Neuronal stem cell (in vitro differentiated cells): ENCODE measurements at regions not wholly inside any gene's neighbourhood (a gene's known extent, or its start where the extent isn't known, plus 50 kb on each side); places are given as distances from the start of the nearest gene placed in this dataset.
A peak's percentile ranks its signal among the peaks of the same experiment; 100 is the strongest.
"Not testable (repeated sequence)": the region's sequence is repeated elsewhere in the genome, so short reads cannot be mapped to it uniquely, and the experiment has no call there.

Source experiments
- DNase-seq: peaks from one replicate; pipeline ENCODE4 v3.0.0-alpha.2; 2013; ENCODE audit warnings: low spot score
- H2AFZ ChIP-seq: one replicate; pipeline ENCODE4 v1.6.1; 2013; ENCODE audit warnings: mild to moderate bottlenecking, low read length, inconsistent platforms
- H2AK5ac ChIP-seq: 2 replicates; pipeline ENCODE4 v1.6.1; 2013; ENCODE audit warnings: low read depth, mild to moderate bottlenecking, inconsistent platforms, low read length, moderate library complexity, mixed read lengths
- H2BK120ac ChIP-seq: 2 replicates; pipeline ENCODE4 v1.6.1; 2013; ENCODE audit warnings: low read depth, mild to moderate bottlenecking, inconsistent platforms, low read length, moderate library complexity, mixed read lengths
- H2BK12ac ChIP-seq: one replicate; pipeline ENCODE4 v1.6.1; 2013; ENCODE audit warnings: low read length, inconsistent platforms
- H2BK15ac ChIP-seq: 2 replicates; pipeline ENCODE4 v1.6.1; 2013; ENCODE audit warnings: mild to moderate bottlenecking, low read length, inconsistent platforms, mixed read lengths
- H2BK5ac ChIP-seq: one replicate; pipeline ENCODE4 v1.6.1; 2013; ENCODE audit warnings: inconsistent platforms, mild to moderate bottlenecking, low read length, moderate library complexity
- H3K14ac ChIP-seq: one replicate; pipeline ENCODE4 v1.6.1; 2013; ENCODE audit warnings: low read length, inconsistent platforms
- H3K18ac ChIP-seq: 2 replicates; pipeline ENCODE4 v1.6.1; 2013; ENCODE audit warnings: low read length, inconsistent platforms
- H3K23ac ChIP-seq: 2 replicates; pipeline ENCODE4 v1.6.1; 2013; ENCODE audit warnings: low read depth, mild to moderate bottlenecking, mixed read lengths, low read length, inconsistent platforms; ENCODE audit not compliant: poor library complexity
- H3K27ac ChIP-seq: replicated peaks from 3 replicates; pipeline ENCODE4 v1.5.1; 2013; ENCODE audit warnings: low read length, inconsistent platforms
- H3K27me3 ChIP-seq, 3 experiments: 2 replicates each; pipeline ENCODE4 v1.6.1; 2013; ENCODE audit warnings: low read length in 3 of 3, mild to moderate bottlenecking in 2 of 3, inconsistent platforms in 1 of 3, low read depth in 1 of 3, mixed read lengths in 1 of 3, moderate library complexity in 1 of 3; ENCODE audit not compliant: control insufficient read depth in 3 of 3, insufficient read depth in 3 of 3
- H3K36me3 ChIP-seq, 2 donors: replicated peaks in 1 of 2; 2 replicates each; pipeline ENCODE4 v1.6.1; 2013; ENCODE audit warnings: low read length in 2 of 2; ENCODE audit not compliant: control insufficient read depth in 2 of 2, insufficient read depth in 2 of 2
- H3K4ac ChIP-seq: 2 replicates; pipeline ENCODE4 v1.6.1; 2013; ENCODE audit warnings: inconsistent platforms, mild to moderate bottlenecking, low read length, moderate library complexity
- H3K4me1 ChIP-seq, 2 donors: 1 replicate in 1 of 2; 2 replicates in 1 of 2; pipeline ENCODE4 v1.6.1; 2013; ENCODE audit warnings: low read length in 2 of 2, low read depth in 1 of 2; ENCODE audit not compliant: control insufficient read depth in 2 of 2, insufficient read depth in 1 of 2
- H3K4me2 ChIP-seq: one replicate; pipeline ENCODE4 v1.6.1; 2013; ENCODE audit warnings: mild to moderate bottlenecking, low read length, inconsistent platforms; ENCODE audit not compliant: insufficient read depth, poor library complexity, severe bottlenecking
- H3K4me3 ChIP-seq, 2 donors: 2 replicates each; pipeline ENCODE4 v1.5.1; 2013; ENCODE audit warnings: low read length in 2 of 2, mild to moderate bottlenecking in 2 of 2, inconsistent platforms in 1 of 2, moderate library complexity in 1 of 2
- H3K79me1 ChIP-seq: one replicate; pipeline ENCODE4 v1.6.1; 2013; ENCODE audit warnings: low read depth, mild to moderate bottlenecking, inconsistent platforms, low read length, moderate library complexity
- H3K9ac ChIP-seq: one replicate; pipeline ENCODE4 v1.6.1; 2013; ENCODE audit warnings: mild to moderate bottlenecking, low read depth, low read length, inconsistent platforms; ENCODE audit not compliant: poor library complexity
- H3K9me3 ChIP-seq, 2 donors: replicated peaks in 1 of 2; 2 replicates each; pipeline versions ENCODE3 to v1.6.1; 2013; ENCODE audit warnings: low read length in 2 of 2, mild to moderate bottlenecking in 2 of 2, inconsistent platforms in 1 of 2, low read depth in 1 of 2, mixed read lengths in 1 of 2, moderate library complexity in 1 of 2; ENCODE audit not compliant: control insufficient read depth in 2 of 2, insufficient read depth in 1 of 2
- H4K8ac ChIP-seq: one replicate; pipeline ENCODE4 v1.6.1; 2013; ENCODE audit warnings: low read depth, mild to moderate bottlenecking, inconsistent platforms, low read length, moderate library complexity
- H4K91ac ChIP-seq: one replicate; pipeline ENCODE4 v1.6.1; 2013; ENCODE audit warnings: low read length, low read depth, mild to moderate bottlenecking, inconsistent platforms; ENCODE audit not compliant: poor library complexity
- WGBS, 2 donors: extraction: QIAGEN DNeasy Blood & Tissue Kit; methylation state at CpG; one replicate each; pipeline ENCODE4 v1.1.7; 2013; ENCODE audit warnings: missing lambda C conversion rate in 2 of 2, mixed read lengths in 1 of 2; ENCODE audit not compliant: insufficient read length in 2 of 2, insufficient replicate concordance in 1 of 2; ENCODE audit errors: extremely low coverage in 2 of 2; 5-methylcytosine and 5-hydroxymethylcytosine counted together

- no peak overlapping the region for H2AK5ac ChIP-seq
- 100% methylated on average over 2 of the region's 2 CpGs; no CpG with 5 or more reads in 1 of the 2 donors for WGBS, 2 donors
- no peak overlapping the region for H2BK120ac ChIP-seq
- no peak overlapping the region for H2BK5ac ChIP-seq
- H2AFZ ChIP-seq: no peak overlapping the region
- DNase-seq: no peak
- no peak overlapping the region for H3K14ac ChIP-seq
- no peak overlapping the region for H3K23ac ChIP-seq
- H4K8ac ChIP-seq: no peak overlapping the region
- no peaks in the 10 kb centered on the region for H3K9me3 ChIP-seq
- H3K36me3 ChIP-seq: no peaks in the 10 kb centered on the region
- no peaks in the 10 kb centered on the region for H3K79me1 ChIP-seq
- H3K9ac ChIP-seq: no peak overlapping the region
- no peak overlapping the region for H3K4ac ChIP-seq
- no peak overlapping the region for H2BK12ac ChIP-seq
- H3K18ac ChIP-seq: no peak overlapping the region
- H3K4me1 ChIP-seq: no peaks in the 10 kb centered on the region
- no peak overlapping the region for H3K4me2 ChIP-seq
- peaks cover 0 to 5% (median 0%) of the 10 kb centered on the region in 3 experiments for H3K27me3 ChIP-seq
- no peak overlapping the region for H3K27ac ChIP-seq
- H2BK15ac ChIP-seq: no peak overlapping the region
- no peak overlapping the region for H4K91ac ChIP-seq
- no peak overlapping the region for H3K4me3 ChIP-seq
Measured at GRCh38 chr1:182157187-182157586, 95.7 kb upstream of the ZNF648 start.

GRCh38 chr1:182154425-182154824 lies 92.9 kb upstream of the ZNF648 start:
- not testable (repeated sequence) for H3K4me2 ChIP-seq, DNase-seq, H3K4me3 ChIP-seq, H3K18ac ChIP-seq, H2AFZ ChIP-seq, H2BK120ac ChIP-seq, H4K91ac ChIP-seq, H3K14ac ChIP-seq, H2AK5ac ChIP-seq, H4K8ac ChIP-seq, H2BK5ac ChIP-seq, H3K4ac ChIP-seq, H3K36me3 ChIP-seq, H3K23ac ChIP-seq, H2BK12ac ChIP-seq, H3K79me1 ChIP-seq, H3K27ac ChIP-seq, H2BK15ac ChIP-seq, H3K9ac ChIP-seq, H3K4me1 ChIP-seq, H3K9me3 ChIP-seq, H3K27me3 ChIP-seq
- WGBS, 2 donors: no CpG with 5 or more reads among the region's 1 CpG

GRCh38 chr1:182149411-182149965 lies 88.0 kb upstream of the ZNF648 start:
- Histone ChIP-seq H3K36me3 (no peaks in the 10 kb centered on the region), H3K27ac (no peak overlapping the region), H2BK120ac (no peak overlapping the region), H3K9ac (no peak overlapping the region), H3K14ac (no peak overlapping the region), H3K4ac (no peak overlapping the region), H2AFZ (peak overlapping the region; percentile 79), H2BK5ac (no peak overlapping the region), H3K23ac (no peak overlapping the region), H4K91ac (no peak overlapping the region), H3K27me3 (no peaks in the 10 kb centered on the region), H3K18ac (no peak overlapping the region), H3K4me1 (peaks cover 5 to 19% of the 10 kb centered on the region in 2 donors), H2BK12ac (no peak overlapping the region), H2BK15ac (no peak overlapping the region), H3K4me3 (no peak overlapping the region), H3K9me3 (no peaks in the 10 kb centered on the region), H3K79me1 (no peaks in the 10 kb centered on the region), H3K4me2 (no peak overlapping the region), H2AK5ac (no peak overlapping the region), H4K8ac (no peak overlapping the region)
- no CpG with 5 or more reads among the region's 6 CpGs for WGBS, 2 donors
- no peak for DNase-seq

- no peak overlapping the region for H4K91ac ChIP-seq
- no peak overlapping the region for H2BK5ac ChIP-seq
- H3K14ac ChIP-seq: no peak overlapping the region
- peaks cover 17 to 30% of the 10 kb centered on the region in 2 donors for H3K4me1 ChIP-seq
- no peak overlapping the region for H3K9ac ChIP-seq
- H2AK5ac ChIP-seq: no peak overlapping the region
- peak overlapping the region; percentile 42 for H2BK15ac ChIP-seq
- H3K27ac ChIP-seq: no peak overlapping the region
- H2BK12ac ChIP-seq: no peak overlapping the region
- no peak overlapping the region for H3K23ac ChIP-seq
- DNase-seq: no peak
- no peaks in the 10 kb centered on the region for H3K79me1 ChIP-seq
- no peak overlapping the region for H3K4ac ChIP-seq
- H2BK120ac ChIP-seq: no peak overlapping the region
- no CpG with 5 or more reads among the region's 5 CpGs for WGBS, 2 donors
- H3K18ac ChIP-seq: no peak overlapping the region
- H3K27me3 ChIP-seq: no peaks in the 10 kb centered on the region
- no peak overlapping the region for H4K8ac ChIP-seq
- no peak overlapping the region for H3K4me2 ChIP-seq
- H2AFZ ChIP-seq: no peak overlapping the region
- H3K36me3 ChIP-seq: no peaks in the 10 kb centered on the region
- H3K4me3 ChIP-seq: no peak overlapping the region
- H3K9me3 ChIP-seq: no peaks in the 10 kb centered on the region
Measured at GRCh38 chr1:182147951-182148350, 86.4 kb upstream of the ZNF648 start.
